ENCODE measurements at regions not wholly inside any gene's neighbourhood (a gene's known extent, or its start where the extent isn't known, plus 50 kb on each side); places are given as distances from the start of the nearest gene placed in this dataset.

- no peak overlapping the region for H3K9ac ChIP-seq
- H3K9me3 ChIP-seq, result no peaks in the 10 kb centered on the region
- no peak overlapping the region for H2AFZ ChIP-seq (ENCODE audit: low read depth)
- TF ChIP-seq FOSL2 (IDR thresholded peaks at IDR 0.05; ENCODE audit: borderline replicate concordance, low read depth) (no peak), FOXJ3 (CRISPR knock-in tag; IDR thresholded peaks at IDR 0.05) (no peak), IRF3 (IDR thresholded peaks at IDR 0.05; ENCODE audit: low read depth, low read length) (no peak), YY1 (IDR thresholded peaks at IDR 0.05; ENCODE audit: low read depth) (no peak), SIN3A (IDR thresholded peaks at IDR 0.05; ENCODE audit: borderline replicate concordance, low read depth, low read length) (no peak), GATA2 (CRISPR knock-in tag; IDR thresholded peaks at IDR 0.05) (no peak), TAF1 (IDR thresholded peaks at IDR 0.05; ENCODE audit: borderline replicate concordance, low read depth, low read length) (no peak), TCF12 (IDR thresholded peaks at IDR 0.05) (no peak), USF1 (IDR thresholded peaks at IDR 0.05; ENCODE audit: borderline replicate concordance, low read depth) (no peak)
- no peak overlapping the region for H3K4me2 ChIP-seq
- no peaks in the 10 kb centered on the region for H3K36me3 ChIP-seq (replicated peaks in 1 of 2; ENCODE audit: control insufficient read depth in 1 of 2, insufficient read depth in 2 of 2, low read length in 1 of 2)
- H3F3A ChIP-seq (replicated peaks; ENCODE audit: insufficient read depth), result no peaks in the 10 kb centered on the region
- WGBS (ENCODE audit: low lambda C conversion rate), result 43% methylated on average over 10 of the region's 10 CpGs
- H3K27me3 ChIP-seq (ENCODE audit: insufficient read depth), result no peaks in the 10 kb centered on the region
- DNase-seq, result no peak
- POLR2A ChIA-PET, result no interaction called here
- H3K4me1 ChIP-seq (ENCODE audit: control insufficient read depth in 1 of 2, insufficient read depth in 2 of 2, low read depth in 1 of 2, low read length in 1 of 2), result no peaks in the 10 kb centered on the region; a peak in 1 of 4 replicates
- H3K9me2 ChIP-seq, result no peaks in the 10 kb centered on the region
- H4K20me1 ChIP-seq (ENCODE audit: insufficient read depth), result no peaks in the 10 kb centered on the region
- CTCF ChIA-PET, result interaction anchor here (0.9 to 2.1 kb wide), 7 partner anchors 8 to 353 kb away, joined by 3 to 7 read pairs (median 3); partner anchors contain the start of gene SDK1
- no peaks in the 10 kb centered on the region for H3K79me2 ChIP-seq (ENCODE audit: insufficient read depth)
- H3K27ac ChIP-seq (ENCODE audit: low read depth in 2 of 2, low read length in 1 of 2), result no peak overlapping the region
- no peak overlapping the region for H3K4me3 ChIP-seq (ENCODE audit: low read depth in 2 of 2, low read length in 1 of 2)
Measured at GRCh38 chr7:3218411-3219225, 82.4 kb upstream of the SDK1 start.

DNA sequence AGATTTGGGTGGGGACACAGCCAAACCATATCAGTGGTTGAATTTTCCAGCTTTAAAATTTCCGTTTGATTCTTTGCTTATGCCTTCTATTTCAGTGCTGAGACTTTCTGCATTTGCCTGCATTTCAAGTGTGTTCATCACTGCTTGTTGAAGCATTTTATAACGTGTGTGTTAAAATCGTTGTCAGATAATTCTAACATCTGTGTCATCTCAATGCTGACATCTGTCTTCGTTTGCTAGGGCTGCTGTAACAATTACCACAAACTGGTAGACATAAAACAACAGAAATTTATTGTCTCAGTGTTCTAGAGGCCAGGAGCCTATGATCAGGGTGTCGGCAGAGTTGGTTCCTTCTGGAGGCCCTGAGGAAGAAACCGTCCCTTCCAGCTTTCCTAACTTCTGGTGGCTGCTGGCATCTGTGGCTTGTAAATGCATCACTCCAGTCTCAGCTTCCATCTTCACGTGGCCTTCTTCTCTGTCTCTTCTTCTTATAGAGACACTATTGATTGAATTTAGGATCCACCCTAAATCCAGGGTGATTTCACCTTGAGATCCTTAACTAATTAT lies 71.1 kb upstream of the SDK1 start:
- TF ChIP-seq RAD21 (IDR thresholded peaks at IDR 0.05; ENCODE audit: low read length) (peak; percentile 11; the same call in 1 of the 2 replicates), EP300 (IDR thresholded peaks at IDR 0.05; ENCODE audit: borderline replicate concordance in 1 of 2, low read depth in 1 of 2, low read length in 1 of 2) (peak in 1 of 2 experiments; percentile 53; a peak in 1 of 4 replicates), TCF12 (IDR thresholded peaks at IDR 0.05) (no peak)
- Histone ChIP-seq H3K4me3 (ENCODE audit: low read depth in 2 of 2, low read length in 1 of 2) (no peak overlapping the region), H3K9me3 (no peaks in the 10 kb centered on the region), H2AFZ (ENCODE audit: low read depth) (no peak overlapping the region), H4K20me1 (ENCODE audit: insufficient read depth) (no peaks in the 10 kb centered on the region), H3F3A (replicated peaks; ENCODE audit: insufficient read depth) (no peaks in the 10 kb centered on the region), H3K4me2 (no peak overlapping the region), H3K27me3 (ENCODE audit: insufficient read depth) (no peaks in the 10 kb centered on the region), H3K4me1 (ENCODE audit: control insufficient read depth in 1 of 2, insufficient read depth in 2 of 2, low read depth in 1 of 2, low read length in 1 of 2) (no peaks in the 10 kb centered on the region; a peak in 1 of 4 replicates), H3K27ac (ENCODE audit: low read depth in 2 of 2, low read length in 1 of 2) (no peak overlapping the region), H3K9ac (no peak overlapping the region), H3K9me2 (no peaks in the 10 kb centered on the region), H3K36me3 (replicated peaks in 1 of 2; ENCODE audit: control insufficient read depth in 1 of 2, insufficient read depth in 2 of 2, low read length in 1 of 2) (no peaks in the 10 kb centered on the region), H3K79me2 (ENCODE audit: insufficient read depth) (no peaks in the 10 kb centered on the region)
- ChIA-PET CTCF (interaction anchor here (1.0 kb wide), 2 partner anchors 12 to 25 kb away, joined by 3 to 4 read pairs; no protein-coding TSS in a partner anchor), POLR2A (interaction anchor here (0.5 kb wide), 1 partner anchor 143 kb away, joined by 4 read pairs; no protein-coding TSS in a partner anchor)
- WGBS (ENCODE audit: low lambda C conversion rate), result 22% methylated on average over 7 of the region's 7 CpGs
- DNase-seq, result no peak
